RCC 7860 (cell line): ENCODE measurements at regions not wholly inside any gene's neighbourhood (a gene's known extent, or its start where the extent isn't known, plus 50 kb on each side); places are given as distances from the start of the nearest gene placed in this dataset.

ENCODE experiments used
- DNase-seq: peaks from one replicate; pipeline ENCODE4 v3.0.0-alpha.2; 2015; ENCODE audit warnings: low spot score
- FAIRE-seq: peaks from 2 replicates; lab custom pipeline; 2012; peaks lifted over from hg19 to GRCh38; lab: Jason Lieb, UNC

GRCh38 chr13:84997858-84998257 lies 801.4 kb downstream of the SLITRK6 start:
- FAIRE-seq (no peak), DNase-seq (no peak)

- FAIRE-seq: no peak
Observed at GRCh38 chr13:84994582-84994981, 804.6 kb downstream of the SLITRK6 start.

GRCh38 chr13:84985860-84986259 lies 813.4 kb downstream of the SLITRK6 start:
- FAIRE-seq (no peak), DNase-seq (no peak)

More at GRCh38 chr13:84994582-84994981, 804.6 kb downstream of the SLITRK6 start:
- DNase-seq: no peak

- FAIRE-seq (no peak), DNase-seq (no peak)
Observed at GRCh38 chr13:84983321-84983720, 815.9 kb downstream of the SLITRK6 start.

GRCh38 chr13:84980571-84980970 lies 818.6 kb downstream of the SLITRK6 start:
- DNase-seq (no peak), FAIRE-seq (no peak)

GRCh38 chr13:84978851-84979250 lies 820.4 kb downstream of the SLITRK6 start:
- DNase-seq: no peak
- no peak for FAIRE-seq

GRCh38 chr13:84973661-84974060 lies 825.6 kb downstream of the SLITRK6 start:
- DNase-seq: no peak
- FAIRE-seq: no peak

GRCh38 chr13:84972907-84973306 lies 826.3 kb downstream of the SLITRK6 start:
- DNase-seq (no peak), FAIRE-seq (no peak)

GRCh38 chr13:84962849-84963248 lies 836.4 kb downstream of the SLITRK6 start:
- DNase-seq (no peak), FAIRE-seq (no peak)

GRCh38 chr13:84962141-84962750 lies 837.0 kb downstream of the SLITRK6 start:
- DNase-seq (no peak), FAIRE-seq (no peak)

GRCh38 chr13:84961023-84961422 lies 838.2 kb downstream of the SLITRK6 start:
- FAIRE-seq (no peak), DNase-seq (no peak)

- FAIRE-seq (no peak), DNase-seq (no peak)
Observed at GRCh38 chr13:84959818-84960217, 839.4 kb downstream of the SLITRK6 start.

- DNase-seq (no peak), FAIRE-seq (no peak)
Observed at GRCh38 chr13:84954636-84955035, 844.6 kb downstream of the SLITRK6 start.

- no peak for DNase-seq
- FAIRE-seq: no peak
Observed at GRCh38 chr13:84951128-84951527, 848.1 kb downstream of the SLITRK6 start.

- no peak for FAIRE-seq
- no peak for DNase-seq
Observed at GRCh38 chr13:84946192-84946591, 853.0 kb downstream of the SLITRK6 start.

GRCh38 chr13:84940798-84941197 lies 858.4 kb downstream of the SLITRK6 start:
- DNase-seq (no peak), FAIRE-seq (no peak)

- DNase-seq (no peak), FAIRE-seq (no peak)
Observed at GRCh38 chr13:84940167-84940566, 859.1 kb downstream of the SLITRK6 start.

GRCh38 chr13:84934911-84935310 lies 864.3 kb downstream of the SLITRK6 start:
- FAIRE-seq (no peak), DNase-seq (no peak)

GRCh38 chr13:84933797-84934196 lies 865.4 kb downstream of the SLITRK6 start:
- FAIRE-seq: no peak
- no peak for DNase-seq

GRCh38 chr13:84931264-84931663 lies 868.0 kb downstream of the SLITRK6 start:
- FAIRE-seq: no peak
- no peak for DNase-seq

GRCh38 chr13:84927442-84928169 lies 871.6 kb downstream of the SLITRK6 start:
- no peak for FAIRE-seq
- no peak for DNase-seq

GRCh38 chr13:84925443-84925842 lies 873.8 kb downstream of the SLITRK6 start:
- DNase-seq: no peak
- no peak for FAIRE-seq

GRCh38 chr13:84923831-84924230 lies 875.4 kb downstream of the SLITRK6 start:
- no peak for DNase-seq
- FAIRE-seq: no peak
